ENCODE measurements at regions not wholly inside any gene's neighbourhood (a gene's known extent, or its start where the extent isn't known, plus 50 kb on each side); places are given as distances from the start of the nearest gene placed in this dataset.

DNA sequence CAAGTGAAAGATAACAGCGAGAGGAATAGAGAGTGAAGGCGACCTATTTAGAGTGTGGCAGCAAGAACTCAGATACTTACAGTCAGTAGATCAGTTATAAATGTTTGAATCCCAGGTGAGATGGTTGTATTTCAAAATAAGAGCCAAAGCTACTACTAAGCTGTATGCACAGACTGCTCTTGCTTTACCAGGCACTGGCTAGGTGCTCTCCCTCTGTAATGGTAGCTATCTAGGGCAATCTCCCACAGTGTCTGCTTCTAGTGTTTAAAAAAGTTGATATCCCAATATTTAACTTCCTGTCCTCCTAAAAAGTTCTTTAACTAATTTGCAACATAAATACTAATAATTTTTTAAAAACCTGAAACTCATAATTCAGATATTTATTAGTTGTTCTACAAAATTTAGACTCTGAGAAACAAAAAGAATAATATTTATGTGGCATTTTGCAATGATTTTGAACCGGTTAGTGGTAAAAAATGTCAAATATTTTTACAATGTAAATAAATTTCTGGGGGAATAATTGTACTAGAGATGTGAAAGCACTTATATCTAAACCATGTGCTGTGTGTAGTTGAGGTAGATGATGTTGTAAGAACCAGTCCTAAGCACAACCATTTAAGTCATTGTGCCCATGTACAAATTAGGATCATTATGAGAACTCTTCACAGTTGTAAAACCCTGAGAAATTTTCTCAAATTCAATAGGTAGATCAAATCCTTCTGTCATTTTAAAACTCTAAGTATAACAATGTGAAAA lies 349.3 kb upstream of the SEMA3D start:
- no peaks in the 10 kb centered on the region for H3K9me3 ChIP-seq (ENCODE audit: control insufficient read depth in 1 of 2, insufficient read depth in 1 of 2, low read depth in 1 of 2, low read length in 2 of 2)
- TF ChIP-seq CBX3 (IDR thresholded peaks at IDR 0.05; ENCODE audit: low read depth), result no peak
- TF ChIP-seq, protein P1, sequence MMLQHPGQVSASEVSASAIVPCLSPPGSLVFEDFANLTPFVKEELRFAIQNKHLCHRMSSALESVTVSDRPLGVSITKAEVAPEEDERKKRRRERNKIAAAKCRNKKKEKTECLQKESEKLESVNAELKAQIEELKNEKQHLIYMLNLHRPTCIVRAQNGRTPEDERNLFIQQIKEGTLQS (IDR thresholded peaks at IDR 0.05), result no peak
- TF ChIP-seq, protein P2, sequence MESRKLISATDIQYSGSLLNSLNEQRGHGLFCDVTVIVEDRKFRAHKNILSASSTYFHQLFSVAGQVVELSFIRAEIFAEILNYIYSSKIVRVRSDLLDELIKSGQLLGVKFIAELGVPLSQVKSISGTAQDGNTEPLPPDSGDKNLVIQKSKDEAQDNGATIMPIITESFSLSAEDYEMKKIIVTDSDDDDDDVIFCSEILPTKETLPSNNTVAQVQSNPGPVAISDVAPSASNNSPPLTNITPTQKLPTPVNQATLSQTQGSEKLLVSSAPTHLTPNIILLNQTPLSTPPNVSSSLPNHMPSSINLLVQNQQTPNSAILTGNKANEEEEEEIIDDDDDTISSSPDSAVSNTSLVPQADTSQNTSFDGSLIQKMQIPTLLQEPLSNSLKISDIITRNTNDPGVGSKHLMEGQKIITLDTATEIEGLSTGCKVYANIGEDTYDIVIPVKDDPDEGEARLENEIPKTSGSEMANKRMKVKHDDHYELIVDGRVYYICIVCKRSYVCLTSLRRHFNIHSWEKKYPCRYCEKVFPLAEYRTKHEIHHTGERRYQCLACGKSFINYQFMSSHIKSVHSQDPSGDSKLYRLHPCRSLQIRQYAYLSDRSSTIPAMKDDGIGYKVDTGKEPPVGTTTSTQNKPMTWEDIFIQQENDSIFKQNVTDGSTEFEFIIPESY (IDR thresholded peaks at IDR 0.05; ENCODE audit: extremely low read depth, insufficient replicate concordance, low read length), result no peak
- TF ChIP-seq, protein P3, sequence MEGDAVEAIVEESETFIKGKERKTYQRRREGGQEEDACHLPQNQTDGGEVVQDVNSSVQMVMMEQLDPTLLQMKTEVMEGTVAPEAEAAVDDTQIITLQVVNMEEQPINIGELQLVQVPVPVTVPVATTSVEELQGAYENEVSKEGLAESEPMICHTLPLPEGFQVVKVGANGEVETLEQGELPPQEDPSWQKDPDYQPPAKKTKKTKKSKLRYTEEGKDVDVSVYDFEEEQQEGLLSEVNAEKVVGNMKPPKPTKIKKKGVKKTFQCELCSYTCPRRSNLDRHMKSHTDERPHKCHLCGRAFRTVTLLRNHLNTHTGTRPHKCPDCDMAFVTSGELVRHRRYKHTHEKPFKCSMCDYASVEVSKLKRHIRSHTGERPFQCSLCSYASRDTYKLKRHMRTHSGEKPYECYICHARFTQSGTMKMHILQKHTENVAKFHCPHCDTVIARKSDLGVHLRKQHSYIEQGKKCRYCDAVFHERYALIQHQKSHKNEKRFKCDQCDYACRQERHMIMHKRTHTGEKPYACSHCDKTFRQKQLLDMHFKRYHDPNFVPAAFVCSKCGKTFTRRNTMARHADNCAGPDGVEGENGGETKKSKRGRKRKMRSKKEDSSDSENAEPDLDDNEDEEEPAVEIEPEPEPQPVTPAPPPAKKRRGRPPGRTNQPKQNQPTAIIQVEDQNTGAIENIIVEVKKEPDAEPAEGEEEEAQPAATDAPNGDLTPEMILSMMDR (IDR thresholded peaks at IDR 0.05 in 2 of 3, conservative IDR thresholded peaks at IDR 0.05 in 1 of 3; ENCODE audit: borderline replicate concordance in 1 of 3, insufficient read depth in 1 of 3, low read depth in 2 of 3, low read length in 2 of 3), result no peak
- TF ChIP-seq YY1 (IDR thresholded peaks at IDR 0.05; ENCODE audit: extremely low read depth, insufficient replicate concordance, low read depth, low read length), result no peak
- TF ChIP-seq EGR1 (IDR thresholded peaks at IDR 0.05; ENCODE audit: low read depth), result no peak
- TF ChIP-seq, protein P4, sequence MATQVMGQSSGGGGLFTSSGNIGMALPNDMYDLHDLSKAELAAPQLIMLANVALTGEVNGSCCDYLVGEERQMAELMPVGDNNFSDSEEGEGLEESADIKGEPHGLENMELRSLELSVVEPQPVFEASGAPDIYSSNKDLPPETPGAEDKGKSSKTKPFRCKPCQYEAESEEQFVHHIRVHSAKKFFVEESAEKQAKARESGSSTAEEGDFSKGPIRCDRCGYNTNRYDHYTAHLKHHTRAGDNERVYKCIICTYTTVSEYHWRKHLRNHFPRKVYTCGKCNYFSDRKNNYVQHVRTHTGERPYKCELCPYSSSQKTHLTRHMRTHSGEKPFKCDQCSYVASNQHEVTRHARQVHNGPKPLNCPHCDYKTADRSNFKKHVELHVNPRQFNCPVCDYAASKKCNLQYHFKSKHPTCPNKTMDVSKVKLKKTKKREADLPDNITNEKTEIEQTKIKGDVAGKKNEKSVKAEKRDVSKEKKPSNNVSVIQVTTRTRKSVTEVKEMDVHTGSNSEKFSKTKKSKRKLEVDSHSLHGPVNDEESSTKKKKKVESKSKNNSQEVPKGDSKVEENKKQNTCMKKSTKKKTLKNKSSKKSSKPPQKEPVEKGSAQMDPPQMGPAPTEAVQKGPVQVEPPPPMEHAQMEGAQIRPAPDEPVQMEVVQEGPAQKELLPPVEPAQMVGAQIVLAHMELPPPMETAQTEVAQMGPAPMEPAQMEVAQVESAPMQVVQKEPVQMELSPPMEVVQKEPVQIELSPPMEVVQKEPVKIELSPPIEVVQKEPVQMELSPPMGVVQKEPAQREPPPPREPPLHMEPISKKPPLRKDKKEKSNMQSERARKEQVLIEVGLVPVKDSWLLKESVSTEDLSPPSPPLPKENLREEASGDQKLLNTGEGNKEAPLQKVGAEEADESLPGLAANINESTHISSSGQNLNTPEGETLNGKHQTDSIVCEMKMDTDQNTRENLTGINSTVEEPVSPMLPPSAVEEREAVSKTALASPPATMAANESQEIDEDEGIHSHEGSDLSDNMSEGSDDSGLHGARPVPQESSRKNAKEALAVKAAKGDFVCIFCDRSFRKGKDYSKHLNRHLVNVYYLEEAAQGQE (IDR thresholded peaks at IDR 0.05; ENCODE audit: low read depth), result no peak
- no peak for TF ChIP-seq ZFX (IDR thresholded peaks at IDR 0.05)
- no peak for TF ChIP-seq ZNF274 (IDR thresholded peaks at IDR 0.05; ENCODE audit: low read depth, low read length)
- TF ChIP-seq SRF (IDR thresholded peaks at IDR 0.05; ENCODE audit: low read depth), result no peak
- no peak for TF ChIP-seq CEBPB (IDR thresholded peaks at IDR 0.05; ENCODE audit: low read depth)
- no peak for TF ChIP-seq TCF7L2 (IDR thresholded peaks at IDR 0.05; ENCODE audit: borderline replicate concordance, extremely low read depth, insufficient read depth, insufficient read length)
- no peak for TF ChIP-seq JUND (IDR thresholded peaks at IDR 0.05)
- no peaks in the 10 kb centered on the region for H3K4me1 ChIP-seq (ENCODE audit: control insufficient read depth in 1 of 2, insufficient read depth in 2 of 2, low read length in 2 of 2)
- H3K9ac ChIP-seq (ENCODE audit: low read length), result no peak overlapping the region
- H3K36me3 ChIP-seq (ENCODE audit: control insufficient read depth in 1 of 2, insufficient read depth in 2 of 2, low read length in 2 of 2), result no peaks in the 10 kb centered on the region
- no TSS peak for BruUV-seq (replicated peaks)
- no peak for DNase-seq (ENCODE audit: low read depth, low spot score)
- no peaks in the 10 kb centered on the region for H4K20me1 ChIP-seq (ENCODE audit: insufficient read depth)
- H2AFZ ChIP-seq (ENCODE audit: low read depth, low read length, poor library complexity, severe bottlenecking), result no peak overlapping the region
- H3K4me3 ChIP-seq (replicated peaks in 1 of 2; ENCODE audit: low read depth in 1 of 2, low read length in 2 of 2), result no peak overlapping the region
- intact Hi-C loops (cut with micrococcal nuclease), result no loop called here
- H3K9me2 ChIP-seq (ENCODE audit: insufficient read depth), result no peaks in the 10 kb centered on the region
- POLR2A ChIA-PET, result no interaction called here
- H3K4me2 ChIP-seq (ENCODE audit: low read length), result no peak overlapping the region
- CTCF ChIA-PET, result no interaction called here
- RAD21 ChIA-PET (ENCODE audit: low non-redundant PET in 1 of 2, low total read pairs in 2 of 2, uncharacterized antibody in 2 of 2, unreplicated experiment in 2 of 2), result no interaction called here
- no peak overlapping the region for H3K27ac ChIP-seq (ENCODE audit: low read depth, low read length)
- no peak for ATAC-seq
- H3K79me2 ChIP-seq (ENCODE audit: insufficient read depth, low read length), result no peaks in the 10 kb centered on the region
- 0 out of 2 replicates have a peak, but pooled peaks cover 1% of the 10 kb centered on the region for H3K27me3 ChIP-seq (ENCODE audit: insufficient read depth, low read length)
